ENCODE measurements at regions not wholly inside any gene's neighbourhood (a gene's known extent, or its start where the extent isn't known, plus 50 kb on each side); places are given as distances from the start of the nearest gene placed in this dataset.
"Not testable (repeated sequence)": the region's sequence is repeated elsewhere in the genome, so short reads cannot be mapped to it uniquely, and the experiment has no call there.

DNA sequence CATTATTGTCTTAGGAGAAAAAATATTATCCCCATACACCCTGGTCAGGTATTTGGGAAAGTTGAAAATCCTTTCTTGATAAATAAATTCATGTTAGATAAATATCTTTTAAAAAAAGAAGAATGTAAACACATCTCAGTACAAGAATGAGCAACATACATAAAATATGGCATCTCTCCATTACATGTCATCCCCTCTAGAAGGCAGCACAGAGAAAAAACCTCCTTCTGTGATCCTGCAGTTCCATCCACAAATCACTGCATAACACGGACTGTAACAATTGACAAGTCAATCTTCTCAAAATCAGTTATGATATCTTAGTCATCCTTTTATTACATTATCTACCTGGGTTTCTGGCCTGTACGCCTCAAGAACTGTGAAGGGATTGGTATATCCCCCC lies 683.9 kb upstream of the KLHL1 start:
- no peak for DNase-seq (ENCODE audit: low read depth in 2 of 2)

DNA sequence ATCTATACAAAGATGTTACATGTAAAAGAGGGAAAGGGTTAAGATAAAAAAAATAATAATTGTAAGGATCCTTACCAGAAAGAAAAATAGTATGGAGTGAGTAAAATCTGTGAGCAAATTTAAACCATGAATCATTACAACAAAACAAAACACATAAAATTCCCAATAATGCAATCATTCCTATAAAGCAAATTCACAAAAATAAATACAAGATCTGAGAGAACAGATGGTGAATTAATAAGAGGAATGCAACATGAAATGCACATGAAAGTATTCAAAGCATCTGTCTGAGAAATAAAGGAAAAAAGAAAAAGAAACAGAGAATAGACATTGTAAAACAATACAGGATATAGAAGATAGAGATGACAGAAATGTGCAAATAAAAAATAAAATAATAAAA lies 681.5 kb upstream of the KLHL1 start:
- no peak for DNase-seq (ENCODE audit: low read depth in 2 of 2)

DNA sequence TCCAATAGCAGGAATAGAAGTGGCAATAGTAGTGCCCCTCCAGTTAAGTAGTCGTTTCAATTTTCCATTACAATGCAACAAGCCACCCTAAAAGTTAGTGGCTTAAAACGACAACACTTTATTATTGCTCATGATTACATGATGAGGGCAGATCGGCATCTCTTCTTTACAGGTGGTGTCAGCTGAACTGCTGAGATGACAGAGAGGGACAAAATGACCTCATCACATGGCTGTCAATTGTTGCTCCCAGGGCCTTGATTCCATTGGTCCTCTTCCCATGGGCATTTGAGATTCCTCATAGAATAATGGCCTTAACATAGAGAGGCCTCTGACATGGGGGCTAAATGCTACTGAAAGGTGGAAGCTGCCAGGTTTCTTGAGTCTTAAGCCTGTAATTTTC lies 679.8 kb upstream of the KLHL1 start:
- DNase-seq (ENCODE audit: low read depth in 2 of 2) = no peak

DNA sequence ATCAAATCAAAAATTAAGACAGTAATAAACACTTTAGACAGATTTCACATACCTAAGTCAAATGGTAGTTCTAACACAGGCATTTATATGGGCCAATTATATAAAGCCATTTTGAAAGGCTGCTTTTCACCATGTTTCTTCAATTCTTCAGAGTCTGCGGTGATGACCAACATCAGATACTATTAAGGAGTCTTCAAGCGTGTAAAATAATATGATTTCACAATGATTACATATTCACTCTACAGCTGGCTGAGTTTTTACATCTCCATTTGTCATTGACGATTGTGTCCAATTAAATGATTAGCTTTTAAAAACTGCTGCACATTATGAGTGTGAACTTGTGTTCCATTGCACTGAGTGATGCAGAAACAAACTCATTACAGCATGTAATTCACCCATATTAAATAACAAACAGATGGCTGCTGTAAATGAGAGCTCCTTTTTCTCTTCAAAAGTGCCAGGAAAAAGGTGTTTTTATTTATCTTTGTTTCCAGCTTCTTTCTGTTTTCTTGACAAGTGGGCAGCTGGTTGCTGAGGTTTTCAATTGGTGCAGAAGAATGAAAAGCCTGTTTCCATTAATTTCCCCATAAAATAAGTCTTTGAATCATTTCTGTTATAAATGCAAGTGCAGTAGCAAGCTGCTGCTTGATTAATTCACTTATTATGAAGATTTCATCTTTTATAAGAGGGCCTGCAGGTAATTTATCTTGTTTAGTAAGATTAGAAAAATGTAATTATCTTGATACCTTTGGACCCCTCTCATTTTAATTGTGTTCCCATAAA lies 676.1 kb upstream of the KLHL1 start:
- DNase-seq (ENCODE audit: low read depth in 2 of 2) = no peak

DNA sequence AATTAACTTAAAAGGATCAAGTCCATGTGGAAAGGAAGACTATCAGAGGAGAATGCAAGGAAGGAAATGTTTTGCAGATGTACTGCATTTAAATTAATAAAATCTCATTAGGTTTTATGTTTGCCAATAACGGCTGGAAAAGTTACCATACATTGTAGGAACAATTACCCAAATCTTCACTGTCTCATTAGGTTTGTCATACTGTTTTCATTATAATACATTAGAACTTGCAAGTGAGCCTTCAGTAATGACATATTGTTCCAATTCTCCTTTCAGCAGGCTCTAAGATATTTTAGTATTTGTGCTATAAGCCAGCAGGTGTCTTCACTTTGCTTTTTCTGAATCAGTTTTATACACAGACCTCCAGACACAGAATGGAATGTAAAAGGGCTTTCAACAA lies 661.6 kb upstream of the KLHL1 start:
- DNase-seq (ENCODE audit: low read depth in 2 of 2) = no peak

DNA sequence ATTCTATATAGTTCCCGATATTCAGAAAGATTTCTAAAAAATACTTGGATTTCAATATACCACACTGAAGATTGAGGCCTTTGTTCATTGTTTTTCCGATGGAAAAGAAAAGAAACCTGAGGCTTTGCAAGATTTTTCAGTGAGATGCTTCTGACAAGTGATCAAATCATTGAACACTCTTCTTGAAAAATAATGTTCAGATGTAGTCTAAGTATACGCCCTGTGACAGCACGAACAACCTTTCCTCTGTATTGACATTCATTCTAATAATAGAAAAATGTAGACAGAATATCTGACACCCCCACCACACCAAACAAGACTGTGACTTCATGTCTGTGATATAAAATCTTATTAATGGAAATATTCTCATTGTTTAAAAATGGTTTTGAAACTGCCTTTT lies 650.7 kb upstream of the KLHL1 start:
- DNase-seq (ENCODE audit: low read depth in 2 of 2) = no peak

DNA sequence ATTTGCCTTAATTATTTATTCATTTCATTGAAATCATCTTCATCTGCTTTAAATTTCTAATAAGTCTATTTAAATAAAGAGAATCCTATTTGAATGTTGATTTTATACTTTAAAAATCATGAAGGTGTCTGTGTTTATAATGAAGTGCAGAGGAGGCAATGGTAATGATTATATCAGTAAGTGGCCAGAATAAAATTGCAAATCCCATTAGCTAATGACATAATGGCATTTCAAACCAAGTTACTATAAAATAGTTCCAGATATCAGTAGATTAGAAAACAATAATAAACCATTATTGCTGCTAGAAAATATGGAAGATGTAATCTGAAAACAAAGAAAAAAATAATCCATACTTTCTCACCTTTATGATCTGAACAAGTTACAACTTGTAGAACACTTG lies 647.8 kb upstream of the KLHL1 start:
- DNase-seq (ENCODE audit: low read depth in 2 of 2) = no peak

DNA sequence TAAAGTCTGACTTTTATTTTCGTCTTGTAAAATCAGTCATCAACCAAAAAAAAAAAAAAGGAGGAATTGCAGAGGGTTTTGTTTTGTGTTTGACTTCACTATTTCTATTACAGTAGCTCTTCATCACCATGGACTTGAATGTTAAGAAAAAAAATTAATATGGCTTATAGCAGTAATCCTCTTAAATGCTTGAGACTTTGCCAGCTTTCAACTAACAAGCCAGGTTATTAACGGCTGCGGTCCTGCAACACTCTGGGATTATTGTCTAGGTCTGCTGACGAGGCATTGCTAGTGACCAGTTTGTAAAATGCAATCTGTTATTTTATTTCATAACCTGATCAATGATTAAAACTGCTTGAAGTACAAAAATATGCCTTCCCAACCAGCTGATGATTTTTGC lies 647.2 kb upstream of the KLHL1 start:
- DNase-seq (ENCODE audit: low read depth in 2 of 2) = no peak

DNA sequence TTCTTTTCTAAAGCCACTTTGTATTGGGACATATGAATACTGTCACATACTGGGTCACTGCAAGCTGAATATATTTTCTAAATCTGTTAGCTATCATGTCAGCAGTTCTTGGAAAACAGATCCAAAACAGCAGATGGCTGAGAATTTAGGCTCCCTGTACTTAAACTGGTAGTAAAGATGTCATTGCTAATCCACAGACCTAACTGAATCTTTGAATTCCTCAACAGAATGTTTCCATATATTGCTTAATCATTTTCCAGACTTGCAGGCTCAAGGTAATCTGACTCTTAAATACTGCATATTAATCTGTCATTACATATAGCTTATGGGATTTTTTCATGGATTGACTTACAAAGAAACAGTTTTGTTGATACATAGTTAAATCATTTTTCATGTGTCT lies 639.0 kb upstream of the KLHL1 start:
- DNase-seq (ENCODE audit: low read depth in 2 of 2) = no peak

DNA sequence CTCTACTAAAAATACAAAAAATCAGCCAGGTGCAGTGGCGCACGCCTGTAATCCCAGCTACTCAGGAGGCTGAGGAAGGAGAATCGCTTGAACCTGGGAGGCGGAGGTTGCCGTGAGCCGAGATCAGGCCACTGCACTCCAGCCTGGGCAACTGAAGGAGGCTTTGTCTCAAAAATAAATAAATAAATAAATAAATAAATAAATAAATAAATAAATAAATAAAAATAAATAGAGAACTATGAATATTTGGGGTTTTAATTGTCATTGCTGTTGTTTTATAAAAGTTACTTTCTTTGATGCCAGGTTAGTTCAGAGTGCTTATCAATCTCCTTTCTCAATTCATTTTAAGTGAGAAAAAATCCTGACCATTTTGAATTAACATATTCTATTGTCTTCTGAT lies 638.2 kb upstream of the KLHL1 start:
- not testable (repeated sequence) for DNase-seq (ENCODE audit: low read depth in 2 of 2)

DNA sequence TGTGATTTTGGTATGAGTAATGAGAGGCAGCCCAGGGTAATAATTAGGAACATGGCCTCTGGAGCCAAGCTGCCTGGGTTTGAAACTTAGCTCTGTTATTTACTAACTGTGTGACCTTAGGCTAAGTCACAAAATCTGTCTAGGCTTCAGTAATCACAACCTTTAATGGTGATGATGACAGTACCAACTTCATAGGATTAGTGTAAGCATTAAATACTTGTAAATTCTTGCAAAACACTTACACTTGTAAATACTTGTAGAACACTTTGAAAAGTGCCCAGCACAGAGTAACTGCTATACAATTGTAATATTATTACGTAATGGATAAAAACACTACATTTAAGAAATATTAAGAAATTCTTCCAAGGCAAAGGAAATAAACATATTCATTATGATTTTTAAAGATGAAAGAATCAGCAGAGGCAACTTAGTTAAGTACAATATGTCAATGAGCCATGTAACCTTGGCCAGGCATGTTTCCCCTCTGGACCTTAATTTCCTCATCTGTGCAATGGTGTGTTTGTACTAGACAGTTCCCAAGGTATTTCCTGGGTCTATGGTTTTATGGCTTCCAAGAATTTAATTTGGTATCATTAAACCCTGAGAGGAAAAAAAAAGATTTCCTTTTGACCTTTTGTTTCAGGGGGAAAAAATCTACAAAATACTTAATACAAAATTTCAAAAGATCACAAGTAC lies 628.5 kb upstream of the KLHL1 start:
- no peak for DNase-seq (ENCODE audit: low read depth in 2 of 2)

DNA sequence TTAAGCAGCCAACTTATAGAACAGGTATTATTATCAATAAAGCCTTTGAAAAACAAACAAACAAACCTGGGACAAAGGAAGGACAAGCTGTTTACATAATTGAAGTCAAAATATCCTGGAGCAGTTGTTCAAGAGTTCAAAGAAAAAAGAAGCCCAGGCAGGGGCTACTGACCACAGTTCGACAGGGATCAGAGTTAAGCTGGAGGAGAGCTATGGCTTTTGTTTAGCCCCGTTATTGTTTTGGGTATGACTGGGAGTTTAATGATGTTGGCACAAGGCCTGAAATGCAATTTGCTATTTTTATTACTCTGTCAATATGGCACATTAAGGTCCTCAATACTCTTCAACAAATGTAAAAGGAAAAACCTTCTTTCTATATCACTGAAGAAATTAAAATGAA lies 624.4 kb upstream of the KLHL1 start:
- DNase-seq (ENCODE audit: low read depth in 2 of 2) = no peak

DNA sequence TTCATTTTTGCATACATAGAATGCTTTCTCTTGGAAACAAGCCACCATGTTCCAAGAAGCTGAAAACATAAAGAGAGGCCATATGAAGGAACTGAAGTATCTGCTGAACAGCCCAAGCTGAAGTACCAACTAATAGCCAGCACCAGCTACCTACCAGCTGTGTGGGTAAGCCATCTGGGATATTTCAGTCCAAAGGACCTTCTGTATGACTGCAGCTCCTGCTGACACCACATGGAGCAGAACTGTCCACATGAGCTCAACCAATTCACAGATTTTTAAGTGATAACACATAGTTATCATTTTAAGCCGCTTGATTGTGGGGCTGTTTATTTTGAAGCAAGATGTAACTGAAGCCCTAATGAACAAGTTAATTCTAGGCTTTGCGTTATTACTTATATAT lies 621.1 kb upstream of the KLHL1 start:
- no peak for DNase-seq (ENCODE audit: low read depth in 2 of 2)

DNA sequence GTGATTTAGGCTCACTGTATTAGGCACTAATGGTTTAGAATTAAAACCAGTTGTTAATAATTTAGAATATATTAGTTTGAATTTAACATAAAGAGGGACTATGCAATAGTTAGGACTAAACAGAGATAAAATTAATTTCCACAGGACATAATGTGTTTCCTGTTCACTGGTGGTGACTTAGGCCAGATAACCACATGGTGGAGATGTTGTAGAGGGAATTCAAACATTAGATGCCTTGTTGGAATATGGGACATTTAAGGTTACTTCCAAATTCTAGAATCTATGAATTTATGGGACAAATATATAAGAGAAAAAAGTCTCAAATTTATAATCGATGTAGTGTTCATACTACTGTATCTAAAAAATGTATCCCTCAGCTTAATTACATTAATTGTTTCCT lies 615.5 kb upstream of the KLHL1 start:
- no peak for DNase-seq (ENCODE audit: low read depth in 2 of 2)

DNA sequence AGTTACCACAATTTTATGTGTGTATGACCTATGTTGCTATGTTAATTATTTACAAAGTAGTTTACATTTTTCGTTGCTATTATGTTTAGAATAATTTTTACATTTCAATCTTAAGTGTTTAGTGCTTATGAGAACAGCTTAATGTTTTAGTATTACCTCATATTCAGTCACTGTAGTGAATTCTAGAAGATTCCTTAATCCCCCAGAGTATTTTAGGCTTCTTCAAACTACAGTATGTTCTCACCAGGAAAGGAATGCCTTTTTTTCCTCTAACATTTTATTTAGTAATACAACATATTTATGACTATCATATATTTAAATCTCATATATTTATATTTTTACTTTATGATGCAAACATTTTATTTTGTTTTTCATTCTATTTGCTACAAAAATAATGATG lies 612.1 kb upstream of the KLHL1 start:
- DNase-seq (ENCODE audit: low read depth in 2 of 2) = no peak

DNA sequence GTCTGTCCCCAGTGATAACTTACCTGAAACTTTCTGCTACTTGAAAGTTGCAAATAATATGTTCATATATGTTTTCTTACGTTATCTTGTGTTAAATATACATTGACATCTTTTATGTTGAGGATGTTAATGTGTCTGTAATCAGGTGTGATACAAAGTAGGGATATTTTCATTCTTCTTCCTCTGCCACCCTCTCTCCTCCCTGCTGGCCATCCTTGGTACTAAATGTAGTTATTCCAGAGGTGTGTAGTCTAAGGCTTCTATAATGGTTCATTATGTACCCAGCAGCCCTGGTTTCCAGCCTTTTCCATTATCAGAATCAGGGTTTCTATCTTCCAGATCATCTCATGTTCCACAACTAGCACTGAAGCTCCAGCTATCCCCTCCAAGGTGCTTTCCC lies 606.7 kb upstream of the KLHL1 start:
- no peak for DNase-seq (ENCODE audit: low read depth in 2 of 2)

DNA sequence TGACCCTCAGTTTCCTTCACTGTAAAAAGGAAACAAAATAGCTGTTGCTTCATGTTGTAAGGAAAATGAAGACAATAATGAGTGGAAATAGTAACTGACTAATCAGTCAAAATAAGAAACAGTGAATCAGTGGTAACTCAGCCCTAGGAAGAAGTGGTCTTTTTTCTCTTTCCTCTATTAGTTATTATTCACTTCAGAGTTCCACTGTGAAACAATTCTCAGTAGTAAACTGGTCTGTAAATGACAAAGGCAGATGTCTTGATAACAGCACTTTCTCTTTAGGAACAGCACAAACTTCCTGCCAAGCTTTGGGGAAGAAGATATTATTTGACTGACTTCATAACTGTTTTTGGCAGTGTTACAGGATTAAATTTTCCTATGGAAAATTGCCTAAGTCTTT lies 600.5 kb upstream of the KLHL1 start:
- no peak for DNase-seq (ENCODE audit: low read depth in 2 of 2)

DNA sequence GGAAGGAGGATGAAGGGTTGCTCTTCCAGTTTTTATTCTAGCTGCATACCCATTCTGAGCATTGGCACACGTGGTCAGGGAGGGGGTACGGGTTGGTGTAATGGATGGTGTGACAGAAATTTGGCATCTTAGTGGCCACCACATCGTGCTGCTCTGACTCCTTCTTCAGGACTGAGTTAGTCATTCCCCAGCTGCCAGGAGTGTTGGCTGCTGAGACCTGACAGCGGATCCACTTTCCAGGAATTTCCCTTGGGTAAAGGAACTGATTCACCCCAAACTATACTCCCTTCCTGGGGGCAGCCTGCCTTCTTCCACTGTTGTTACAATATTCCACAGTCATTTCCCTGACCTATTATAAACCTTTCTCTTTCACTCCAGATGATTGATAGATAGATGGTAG lies 595.5 kb upstream of the KLHL1 start:
- DNase-seq (ENCODE audit: low read depth in 2 of 2) = no peak

DNA sequence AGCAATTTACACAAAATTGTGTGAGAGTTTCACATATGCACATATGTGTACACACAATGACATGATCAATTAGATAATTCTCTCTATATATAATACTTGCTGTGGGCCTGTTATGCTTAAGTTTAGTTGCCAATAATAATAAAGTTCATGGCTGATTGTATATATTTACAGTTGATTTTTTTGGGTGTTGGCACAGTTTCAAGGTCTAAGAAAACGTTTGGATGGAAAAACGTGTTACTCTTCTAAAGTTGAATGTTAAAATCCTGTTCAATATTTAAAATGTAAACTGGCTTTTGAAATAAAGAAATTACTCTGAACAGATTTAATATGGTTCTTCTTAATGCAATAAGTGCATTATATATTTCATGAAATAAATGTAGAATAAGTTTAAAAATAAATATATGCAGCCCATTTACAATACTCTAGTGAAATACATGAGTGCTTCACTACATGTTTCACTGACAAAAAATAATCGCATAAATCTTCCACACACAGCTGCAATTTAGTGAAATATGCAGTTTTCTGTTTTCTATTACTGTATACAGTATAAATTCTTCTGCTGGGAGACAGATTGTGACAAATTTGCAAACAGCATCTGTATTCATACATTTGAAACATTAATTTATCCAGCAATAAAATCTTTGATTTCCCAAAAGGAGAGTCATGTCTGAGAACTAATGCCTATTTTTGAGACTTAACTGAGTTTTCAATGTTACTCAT lies 586.9 kb upstream of the KLHL1 start:
- no peak for DNase-seq (ENCODE audit: low read depth in 2 of 2)

DNA sequence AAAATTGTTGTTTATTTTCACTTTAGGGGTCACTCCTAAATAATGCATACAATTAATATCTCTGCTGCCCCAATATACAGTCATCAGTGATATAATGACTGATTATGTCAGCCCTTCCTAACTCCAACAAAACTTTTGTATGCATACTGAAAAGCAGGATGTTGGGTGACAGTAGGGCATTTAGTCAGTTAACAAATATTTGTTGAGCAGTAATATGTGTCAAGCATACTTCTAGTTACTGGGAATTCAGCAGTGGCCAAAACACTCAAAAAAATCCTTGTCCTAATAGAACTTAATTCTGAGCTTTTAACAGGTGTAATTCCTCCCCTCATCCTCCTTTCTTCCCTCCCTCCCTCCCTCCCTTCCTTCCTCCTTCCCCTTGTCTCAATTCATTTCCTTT lies 560.7 kb upstream of the KLHL1 start:
- no peak for DNase-seq (ENCODE audit: low read depth in 2 of 2)

DNA sequence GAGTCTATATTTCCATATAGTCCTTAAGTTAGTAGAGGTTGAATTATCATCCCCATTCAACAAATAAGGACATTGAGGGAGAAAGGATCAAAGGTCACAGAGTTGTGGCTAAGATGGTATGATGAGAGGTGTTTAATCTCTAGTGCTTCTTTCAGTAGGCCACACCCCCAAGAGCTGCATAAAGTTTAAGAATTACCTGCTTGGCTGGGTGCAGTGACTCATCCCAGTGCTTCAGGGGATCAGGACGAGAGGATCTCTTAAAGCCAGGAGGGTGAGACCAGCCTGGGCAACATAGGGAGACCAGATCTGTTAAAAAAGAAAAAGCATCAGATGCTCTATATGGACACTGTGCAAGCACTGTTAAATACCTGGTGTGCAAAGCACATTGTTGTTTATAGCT lies 560.0 kb upstream of the KLHL1 start:
- DNase-seq (ENCODE audit: low read depth in 2 of 2) = no peak

DNA sequence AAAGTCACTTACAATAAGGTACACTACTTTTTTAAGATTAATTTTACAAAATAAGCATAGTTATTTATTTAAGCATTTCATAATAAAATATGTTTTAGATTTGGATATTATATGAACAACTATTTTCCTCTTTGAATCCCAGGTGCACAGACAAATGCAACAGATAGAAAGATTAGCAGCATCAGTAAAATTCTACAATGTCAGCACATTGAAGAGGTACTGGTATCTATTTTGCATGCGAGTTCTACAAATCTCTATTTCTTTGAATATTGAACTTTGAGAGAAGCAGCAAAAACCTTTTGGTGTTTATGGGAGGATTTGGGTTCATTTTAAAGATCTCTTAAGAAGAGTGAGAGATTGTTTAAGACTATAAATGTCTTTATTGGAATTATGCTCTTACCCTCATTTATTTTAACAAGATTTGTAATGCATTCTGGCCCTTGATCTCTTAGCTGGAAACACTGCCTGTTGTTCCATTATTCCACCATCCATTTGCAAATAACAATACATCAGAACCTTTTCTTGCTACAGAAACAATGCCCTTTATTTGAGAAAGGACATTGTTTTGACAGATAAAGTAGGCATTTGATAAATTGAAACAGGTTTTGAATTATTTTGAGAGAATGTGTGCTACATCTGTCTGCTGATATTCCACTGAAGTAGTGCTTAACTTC lies 558.8 kb upstream of the KLHL1 start:
- DNase-seq (ENCODE audit: low read depth in 2 of 2) = no peak
